ENCODE measurements at regions not wholly inside any gene's neighbourhood (a gene's known extent, or its start where the extent isn't known, plus 50 kb on each side); places are given as distances from the start of the nearest gene placed in this dataset.
"Not testable (repeated sequence)": the region's sequence is repeated elsewhere in the genome, so short reads cannot be mapped to it uniquely, and the experiment has no call there.

DNA sequence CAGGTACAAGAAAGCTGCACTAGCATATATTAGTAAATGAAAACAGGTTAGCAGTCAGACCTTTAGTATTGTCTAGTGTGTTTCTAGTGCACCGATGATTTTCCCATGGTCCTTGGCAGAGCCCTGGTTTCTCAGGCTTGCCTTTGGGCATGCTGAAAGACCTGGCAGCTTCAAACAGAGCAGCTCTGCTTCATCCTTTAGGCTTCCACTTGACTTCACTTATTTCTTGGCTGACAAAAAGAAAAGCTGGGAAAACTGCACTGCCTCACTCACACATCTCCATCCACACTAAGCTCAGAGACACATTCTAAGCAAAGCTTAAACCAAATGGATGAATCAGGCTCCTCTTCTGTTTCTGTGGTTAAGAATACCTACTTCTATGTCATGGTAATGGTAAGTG lies 374.8 kb upstream of the PDZRN3 start:
- no peak for DNase-seq (ENCODE audit: low spot score)
- TF ChIP-seq, protein P1, sequence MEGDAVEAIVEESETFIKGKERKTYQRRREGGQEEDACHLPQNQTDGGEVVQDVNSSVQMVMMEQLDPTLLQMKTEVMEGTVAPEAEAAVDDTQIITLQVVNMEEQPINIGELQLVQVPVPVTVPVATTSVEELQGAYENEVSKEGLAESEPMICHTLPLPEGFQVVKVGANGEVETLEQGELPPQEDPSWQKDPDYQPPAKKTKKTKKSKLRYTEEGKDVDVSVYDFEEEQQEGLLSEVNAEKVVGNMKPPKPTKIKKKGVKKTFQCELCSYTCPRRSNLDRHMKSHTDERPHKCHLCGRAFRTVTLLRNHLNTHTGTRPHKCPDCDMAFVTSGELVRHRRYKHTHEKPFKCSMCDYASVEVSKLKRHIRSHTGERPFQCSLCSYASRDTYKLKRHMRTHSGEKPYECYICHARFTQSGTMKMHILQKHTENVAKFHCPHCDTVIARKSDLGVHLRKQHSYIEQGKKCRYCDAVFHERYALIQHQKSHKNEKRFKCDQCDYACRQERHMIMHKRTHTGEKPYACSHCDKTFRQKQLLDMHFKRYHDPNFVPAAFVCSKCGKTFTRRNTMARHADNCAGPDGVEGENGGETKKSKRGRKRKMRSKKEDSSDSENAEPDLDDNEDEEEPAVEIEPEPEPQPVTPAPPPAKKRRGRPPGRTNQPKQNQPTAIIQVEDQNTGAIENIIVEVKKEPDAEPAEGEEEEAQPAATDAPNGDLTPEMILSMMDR (conservative IDR thresholded peaks at IDR 0.05; ENCODE audit: low read depth, low read length), result no peak
- TF ChIP-seq EZH2 (IDR thresholded peaks at IDR 0.05; ENCODE audit: borderline replicate concordance, low read depth, low read length, poor library complexity, severe bottlenecking), result no peak
- no peaks in the 10 kb centered on the region for H3K4me1 ChIP-seq (ENCODE audit: insufficient read depth, low read length, poor library complexity, severe bottlenecking)
- H3K27me3 ChIP-seq (replicated peaks; ENCODE audit: insufficient read depth, low read depth, low read length, poor library complexity), result no peaks in the 10 kb centered on the region
- POLR2A ChIA-PET (ENCODE audit: low non-redundant PET), result no interaction called here
- CTCF ChIA-PET, result no interaction called here
- H3K9me3 ChIP-seq (ENCODE audit: low read depth, low read length, poor library complexity, severe bottlenecking), result no peaks in the 10 kb centered on the region
- BruUV-seq (replicated peaks), result no TSS peak
- intact Hi-C loops (cut with micrococcal nuclease; ENCODE audit: unreplicated experiment), result no loop called here
- H3K4me3 ChIP-seq (ENCODE audit: low read depth, low read length, poor library complexity, severe bottlenecking), result no peak overlapping the region
- H3K36me3 ChIP-seq (ENCODE audit: insufficient read depth, low read length, poor library complexity, severe bottlenecking), result no peaks in the 10 kb centered on the region
- H3K27ac ChIP-seq (ENCODE audit: low read depth, low read length, poor library complexity, severe bottlenecking), result no peak overlapping the region

DNA sequence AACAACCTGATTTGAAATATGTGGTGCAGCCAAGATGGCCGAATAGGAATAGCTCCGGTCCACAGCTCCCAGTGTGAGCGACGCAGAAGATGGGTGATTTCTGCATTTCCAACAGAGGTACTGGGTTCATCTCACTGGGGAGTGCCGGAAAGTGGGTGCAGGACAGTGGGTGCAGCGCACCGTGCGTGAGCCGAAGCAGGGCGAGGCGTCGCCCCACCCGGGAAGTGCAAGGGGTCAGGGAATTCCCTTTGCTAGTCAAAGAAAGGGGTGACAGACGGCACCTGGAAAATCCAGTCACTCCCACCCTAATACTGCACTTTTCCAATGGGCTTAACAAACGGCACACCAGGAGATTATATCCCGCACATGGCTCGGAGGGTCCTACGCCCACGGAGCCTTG lies 365.9 kb upstream of the PDZRN3 start:
- intact Hi-C loops (cut with micrococcal nuclease; ENCODE audit: unreplicated experiment); H3K27me3 ChIP-seq (replicated peaks; ENCODE audit: insufficient read depth, low read depth, low read length, poor library complexity); H3K4me1 ChIP-seq (ENCODE audit: insufficient read depth, low read length, poor library complexity, severe bottlenecking); H3K9me3 ChIP-seq (ENCODE audit: low read depth, low read length, poor library complexity, severe bottlenecking); BruUV-seq (replicated peaks); H3K4me3 ChIP-seq (ENCODE audit: low read depth, low read length, poor library complexity, severe bottlenecking); POLR2A ChIA-PET (ENCODE audit: low non-redundant PET); H3K27ac ChIP-seq (ENCODE audit: low read depth, low read length, poor library complexity, severe bottlenecking); CTCF ChIA-PET; DNase-seq (ENCODE audit: low spot score); H3K36me3 ChIP-seq (ENCODE audit: insufficient read depth, low read length, poor library complexity, severe bottlenecking): not testable (repeated sequence)

DNA sequence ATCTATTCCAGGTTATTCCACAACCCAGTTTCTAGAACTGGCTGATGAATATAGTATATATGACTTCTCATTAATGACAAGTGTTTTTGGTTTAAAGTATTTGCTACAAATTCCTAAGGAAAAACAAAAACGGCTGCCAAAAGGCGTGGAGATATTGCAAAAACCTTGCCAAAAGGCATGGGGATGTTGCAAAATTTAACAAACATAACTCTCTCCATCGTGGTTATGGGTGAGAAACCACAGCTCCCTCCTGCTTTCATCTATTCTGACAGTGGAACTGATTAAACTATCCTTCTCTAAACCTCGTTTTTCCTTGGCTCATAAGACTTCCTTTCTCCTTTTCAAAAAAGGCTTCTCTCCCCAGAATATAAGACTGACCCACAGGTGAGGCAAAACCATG lies 342.0 kb upstream of the PDZRN3 start:
- intact Hi-C loops (cut with micrococcal nuclease; ENCODE audit: unreplicated experiment), result no loop called here
- Histone ChIP-seq H3K9me3 (ENCODE audit: low read depth, low read length, poor library complexity, severe bottlenecking) (no peaks in the 10 kb centered on the region), H3K4me1 (ENCODE audit: insufficient read depth, low read length, poor library complexity, severe bottlenecking) (no peaks in the 10 kb centered on the region), H3K27ac (ENCODE audit: low read depth, low read length, poor library complexity, severe bottlenecking) (no peak overlapping the region), H3K27me3 (replicated peaks; ENCODE audit: insufficient read depth, low read depth, low read length, poor library complexity) (no peaks in the 10 kb centered on the region), H3K4me3 (ENCODE audit: low read depth, low read length, poor library complexity, severe bottlenecking) (no peak overlapping the region), H3K36me3 (ENCODE audit: insufficient read depth, low read length, poor library complexity, severe bottlenecking) (no peaks in the 10 kb centered on the region)
- POLR2A ChIA-PET (ENCODE audit: low non-redundant PET), result no interaction called here
- TF ChIP-seq, protein P1 (conservative IDR thresholded peaks at IDR 0.05; ENCODE audit: low read depth, low read length), result no peak
- TF ChIP-seq EZH2 (IDR thresholded peaks at IDR 0.05; ENCODE audit: borderline replicate concordance, low read depth, low read length, poor library complexity, severe bottlenecking), result no peak
- no peak for DNase-seq (ENCODE audit: low spot score)
- BruUV-seq (replicated peaks), result no TSS peak
- CTCF ChIA-PET, result no interaction called here

DNA sequence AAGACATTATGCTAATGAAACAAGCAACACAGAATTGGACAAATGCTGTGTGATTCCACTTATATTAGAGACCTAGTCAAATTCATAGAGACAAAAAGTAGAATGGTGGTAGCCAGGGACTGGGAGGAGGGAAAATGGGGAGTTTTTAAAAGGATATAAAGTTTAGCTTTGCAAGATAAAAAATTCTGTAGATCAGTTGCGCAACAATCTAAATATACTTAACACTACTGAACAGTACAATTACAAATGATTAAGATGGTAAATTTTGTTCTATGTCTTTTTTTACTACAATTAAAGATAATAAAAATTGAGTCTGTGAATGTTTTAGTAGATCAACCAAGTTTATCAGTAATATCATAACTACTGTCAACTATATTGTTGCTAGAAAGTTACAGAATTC lies 340.1 kb upstream of the PDZRN3 start:
- ChIA-PET CTCF (no interaction called here), POLR2A (ENCODE audit: low non-redundant PET) (no interaction called here)
- intact Hi-C loops (cut with micrococcal nuclease; ENCODE audit: unreplicated experiment), result no loop called here

More for the DNA sequence above, 340.1 kb upstream of the PDZRN3 start:
- Histone ChIP-seq H3K4me3 (ENCODE audit: low read depth, low read length, poor library complexity, severe bottlenecking) (no peak overlapping the region), H3K27ac (ENCODE audit: low read depth, low read length, poor library complexity, severe bottlenecking) (no peak overlapping the region), H3K27me3 (replicated peaks; ENCODE audit: insufficient read depth, low read depth, low read length, poor library complexity) (no peaks in the 10 kb centered on the region), H3K4me1 (ENCODE audit: insufficient read depth, low read length, poor library complexity, severe bottlenecking) (no peaks in the 10 kb centered on the region), H3K9me3 (ENCODE audit: low read depth, low read length, poor library complexity, severe bottlenecking) (no peaks in the 10 kb centered on the region), H3K36me3 (ENCODE audit: insufficient read depth, low read length, poor library complexity, severe bottlenecking) (no peaks in the 10 kb centered on the region)
- TF ChIP-seq EZH2 (IDR thresholded peaks at IDR 0.05; ENCODE audit: borderline replicate concordance, low read depth, low read length, poor library complexity, severe bottlenecking), result no peak
- TF ChIP-seq, protein P1 (conservative IDR thresholded peaks at IDR 0.05; ENCODE audit: low read depth, low read length), result no peak
- DNase-seq (ENCODE audit: low spot score), result no peak
- BruUV-seq (replicated peaks), result no TSS peak
